Mesenchymal stem cell (in vitro differentiated cells and primary cell): ENCODE measurements at regions not wholly inside any gene's neighbourhood (a gene's known extent, or its start where the extent isn't known, plus 50 kb on each side); places are given as distances from the start of the nearest gene placed in this dataset.

Source experiments
- DNase-seq: peaks from one replicate; pipeline ENCODE4 v3.0.0-alpha.2; 2013
- H2AFZ ChIP-seq: one replicate; pipeline ENCODE4 v1.6.1; 2013; ENCODE audit warnings: low read depth, mild to moderate bottlenecking, control low read depth, inconsistent platforms, low read length, moderate library complexity
- H2AK5ac ChIP-seq: 2 replicates; pipeline ENCODE4 v1.6.1; 2013; ENCODE audit warnings: low read length, moderate library complexity, mild to moderate bottlenecking, inconsistent platforms; ENCODE audit not compliant: severe bottlenecking
- H2BK120ac ChIP-seq: one replicate; pipeline ENCODE4 v1.6.1; 2013; ENCODE audit warnings: low read depth, mild to moderate bottlenecking, inconsistent platforms, low read length, moderate library complexity
- H2BK12ac ChIP-seq, 2 experiments: one replicate each; pipeline ENCODE4 v1.6.1; 2013; ENCODE audit warnings: inconsistent platforms in 2 of 2, low read length in 2 of 2, mild to moderate bottlenecking in 2 of 2, moderate library complexity in 2 of 2, control low read depth in 1 of 2
- H2BK15ac ChIP-seq: one replicate; pipeline ENCODE4 v1.6.1; 2013; ENCODE audit warnings: mild to moderate bottlenecking, low read depth, inconsistent platforms; ENCODE audit not compliant: poor library complexity, severe bottlenecking
- H2BK5ac ChIP-seq: 2 replicates; pipeline ENCODE4 v1.6.1; 2013; ENCODE audit warnings: low read depth, mild to moderate bottlenecking, low read length, control low read depth, inconsistent platforms; ENCODE audit not compliant: poor library complexity, severe bottlenecking
- H3K14ac ChIP-seq, 2 experiments: one replicate each; pipeline ENCODE4 v1.6.1; 2013; ENCODE audit warnings: inconsistent platforms in 2 of 2, low read length in 2 of 2, control low read depth in 1 of 2, mild to moderate bottlenecking in 1 of 2, moderate library complexity in 1 of 2
- H3K18ac ChIP-seq, 2 experiments: one replicate each; pipeline ENCODE4 v1.6.1; 2013; ENCODE audit warnings: inconsistent platforms in 2 of 2, low read length in 2 of 2, control low read depth in 1 of 2, low read depth in 1 of 2, mild to moderate bottlenecking in 1 of 2
- H3K23ac ChIP-seq, 2 experiments: one replicate each; pipeline ENCODE4 v1.6.1; 2013; ENCODE audit warnings: inconsistent platforms in 2 of 2, low read length in 2 of 2, mild to moderate bottlenecking in 2 of 2, moderate library complexity in 2 of 2, control low read depth in 1 of 2
- H3K27ac ChIP-seq: 2 replicates; pipeline ENCODE4 v1.5.1; 2013; ENCODE audit warnings: mild to moderate bottlenecking, moderate library complexity, low read length, control low read depth, inconsistent platforms; ENCODE audit not compliant: poor library complexity, severe bottlenecking
- H3K27me3 ChIP-seq, 2 experiments: 2 replicates each; pipeline versions ENCODE4 v1.6.1 to v1.7.0; 2013; ENCODE audit warnings: low read length in 2 of 2, mild to moderate bottlenecking in 2 of 2, moderate library complexity in 2 of 2, control low read depth in 1 of 2, inconsistent platforms in 1 of 2; ENCODE audit not compliant: control insufficient read depth in 1 of 2, insufficient read depth in 1 of 2
- H3K36me3 ChIP-seq, 2 experiments: 2 replicates each; pipeline versions ENCODE4 v1.6.1 to v1.7.0; 2013; ENCODE audit warnings: low read length in 2 of 2, control low read depth in 1 of 2, inconsistent platforms in 1 of 2, low read depth in 1 of 2, mild to moderate bottlenecking in 1 of 2; ENCODE audit not compliant: insufficient read depth in 2 of 2, control insufficient read depth in 1 of 2
- H3K4ac ChIP-seq, 2 experiments: one replicate each; pipeline ENCODE4 v1.6.1; 2013; ENCODE audit warnings: inconsistent platforms in 2 of 2, low read length in 2 of 2, mild to moderate bottlenecking in 2 of 2, moderate library complexity in 2 of 2, control low read depth in 1 of 2, low read depth in 1 of 2
- H3K4me1 ChIP-seq: 2 replicates; pipeline ENCODE4 v1.6.1; 2013; ENCODE audit warnings: low read depth, low read length, control low read depth; ENCODE audit not compliant: control insufficient read depth, insufficient read depth
- H3K4me2 ChIP-seq: 2 replicates; pipeline ENCODE4 v1.6.1; 2013; ENCODE audit warnings: low read length, mild to moderate bottlenecking, inconsistent platforms; ENCODE audit not compliant: poor library complexity, severe bottlenecking
- H3K4me3 ChIP-seq, 2 experiments: 2 replicates each; pipeline versions ENCODE4 v1.5.1 to v1.7.0; 2013; ENCODE audit warnings: low read length in 2 of 2, mild to moderate bottlenecking in 2 of 2, control low read depth in 1 of 2, low read depth in 1 of 2; ENCODE audit not compliant: insufficient read depth in 1 of 2
- H3K79me1 ChIP-seq: replicated peaks from 2 replicates; pipeline ENCODE4 v1.6.1; 2013; ENCODE audit warnings: mild to moderate bottlenecking, control low read depth, low read length, inconsistent platforms; ENCODE audit not compliant: poor library complexity, severe bottlenecking
- H3K9ac ChIP-seq: 2 replicates; pipeline ENCODE4 v1.7.0; 2013; ENCODE audit warnings: mild to moderate bottlenecking, low read length, moderate library complexity
- H3K9me3 ChIP-seq: 2 replicates; pipeline ENCODE4 v1.7.0; 2013; ENCODE audit warnings: mild to moderate bottlenecking, low read length; ENCODE audit not compliant: control insufficient read depth
- H4K8ac ChIP-seq: one replicate; pipeline ENCODE4 v1.6.1; 2013; ENCODE audit warnings: inconsistent platforms, mild to moderate bottlenecking, low read length, moderate library complexity
- H4K91ac ChIP-seq: one replicate; pipeline ENCODE4 v1.6.1; 2013; ENCODE audit warnings: mild to moderate bottlenecking, low read length, inconsistent platforms
- WGBS: methylation state at CpG from one replicate; pipeline ENCODE4 v1.1.7; 2013; ENCODE audit warnings: mixed read lengths; 5-methylcytosine and 5-hydroxymethylcytosine counted together

- Histone ChIP-seq H4K8ac (no peak overlapping the region), H4K91ac (no peak overlapping the region), H2BK5ac (no peak overlapping the region), H3K36me3 (no peaks in the 10 kb centered on the region), H3K4me1 (no peaks in the 10 kb centered on the region), H2BK12ac (no peak overlapping the region), H3K9me3 (no peaks in the 10 kb centered on the region), H3K14ac (no peak overlapping the region), H3K27me3 (no peaks in the 10 kb centered on the region), H2AFZ (no peak overlapping the region), H3K23ac (no peak overlapping the region), H2AK5ac (no peak overlapping the region), H3K9ac (no peak overlapping the region), H3K4ac (no peak overlapping the region), H3K79me1 (no peaks in the 10 kb centered on the region), H3K4me2 (no peak overlapping the region), H3K27ac (no peak overlapping the region), H3K18ac (no peak overlapping the region), H2BK15ac (no peak overlapping the region), H3K4me3 (no peak overlapping the region), H2BK120ac (no peak overlapping the region)
- WGBS = 57% methylated on average over 3 of the region's 4 CpGs
- no peak for DNase-seq
Observed at GRCh38 chr13:60755380-60756163, 358.6 kb downstream of the TDRD3 start.

GRCh38 chr13:60754211-60755090, 357.4 kb downstream of the TDRD3 start:
- Histone ChIP-seq H3K23ac (no peak overlapping the region), H2AFZ (no peak overlapping the region), H3K79me1 (no peaks in the 10 kb centered on the region), H3K9ac (no peak overlapping the region), H3K4ac (no peak overlapping the region), H3K27me3 (no peaks in the 10 kb centered on the region), H4K91ac (no peak overlapping the region), H3K14ac (no peak overlapping the region), H3K4me2 (no peak overlapping the region), H2BK120ac (no peak overlapping the region), H3K4me1 (no peaks in the 10 kb centered on the region), H2BK5ac (no peak overlapping the region), H2AK5ac (no peak overlapping the region), H4K8ac (no peak overlapping the region), H2BK12ac (no peak overlapping the region), H3K27ac (no peak overlapping the region), H3K4me3 (no peak overlapping the region), H3K36me3 (no peaks in the 10 kb centered on the region), H3K9me3 (no peaks in the 10 kb centered on the region), H3K18ac (no peak overlapping the region), H2BK15ac (no peak overlapping the region)
- no peak for DNase-seq
- 80% methylated on average over 9 of the region's 10 CpGs for WGBS

- H3K79me1 ChIP-seq = no peaks in the 10 kb centered on the region
- no peak overlapping the region for H2BK15ac ChIP-seq
- no peak overlapping the region for H3K9ac ChIP-seq
- H3K4me2 ChIP-seq = no peak overlapping the region
- H2AFZ ChIP-seq = no peak overlapping the region
- no peak overlapping the region for H3K4me3 ChIP-seq
- H3K36me3 ChIP-seq = no peaks in the 10 kb centered on the region
- no peak overlapping the region for H4K8ac ChIP-seq
- H2BK12ac ChIP-seq = no peak overlapping the region
- no peak overlapping the region for H2BK5ac ChIP-seq
- H2BK120ac ChIP-seq = no peak overlapping the region
- H3K27me3 ChIP-seq = no peaks in the 10 kb centered on the region
- 50% methylated on average over 1 of the region's 1 CpG for WGBS
- H3K27ac ChIP-seq = no peak overlapping the region
- H3K4me1 ChIP-seq = no peaks in the 10 kb centered on the region
- H2AK5ac ChIP-seq = no peak overlapping the region
- H3K14ac ChIP-seq = no peak overlapping the region
- H3K9me3 ChIP-seq = no peaks in the 10 kb centered on the region
- peak; percentile 8 for DNase-seq
- H3K23ac ChIP-seq = no peak overlapping the region
- H3K4ac ChIP-seq = no peak overlapping the region
- no peak overlapping the region for H3K18ac ChIP-seq
- H4K91ac ChIP-seq = no peak overlapping the region
Observed at GRCh38 chr13:60753641-60754040, 356.6 kb downstream of the TDRD3 start.

GRCh38 chr13:60745343-60745742, 348.3 kb downstream of the TDRD3 start:
- Histone ChIP-seq H2AFZ (no peak overlapping the region), H3K27ac (no peak overlapping the region), H3K79me1 (no peaks in the 10 kb centered on the region), H2BK15ac (no peak overlapping the region), H2BK5ac (no peak overlapping the region), H2AK5ac (no peak overlapping the region), H3K4ac (no peak overlapping the region), H3K14ac (no peak overlapping the region), H3K18ac (no peak overlapping the region), H3K4me3 (no peak overlapping the region), H3K23ac (no peak overlapping the region), H2BK12ac (no peak overlapping the region), H3K27me3 (peaks cover 0 to 3% of the 10 kb centered on the region in 2 experiments), H4K91ac (no peak overlapping the region), H4K8ac (no peak overlapping the region), H3K9ac (no peak overlapping the region), H2BK120ac (no peak overlapping the region), H3K4me1 (no peaks in the 10 kb centered on the region), H3K9me3 (no peaks in the 10 kb centered on the region), H3K4me2 (no peak overlapping the region), H3K36me3 (no peaks in the 10 kb centered on the region)
- 52% methylated on average over 3 of the region's 3 CpGs for WGBS
- peak; percentile 3 for DNase-seq
